ENCODE measurements at regions not wholly inside any gene's neighbourhood (a gene's known extent, or its start where the extent isn't known, plus 50 kb on each side); places are given as distances from the start of the nearest gene placed in this dataset.
"Not testable (repeated sequence)": the region's sequence is repeated elsewhere in the genome, so short reads cannot be mapped to it uniquely, and the experiment has no call there.

- no peak overlapping the region for H3K4me3 ChIP-seq (ENCODE audit: low read depth, low read length)
- no peak overlapping the region for H3K9ac ChIP-seq (ENCODE audit: low read depth, low read length)
- 0 out of 2 replicates have a peak, but pooled peaks cover 5% of the 10 kb centered on the region for H3K9me3 ChIP-seq (ENCODE audit: control insufficient read depth, insufficient read depth, low read length)
- no peaks in the 10 kb centered on the region for H3K4me1 ChIP-seq (ENCODE audit: control insufficient read depth, insufficient read depth, low read length)
- no peak overlapping the region for H3K27ac ChIP-seq (ENCODE audit: low read depth, low read length)
- no peaks in the 10 kb centered on the region for H3K27me3 ChIP-seq (ENCODE audit: control insufficient read depth, insufficient read depth, low read length)
- H3K36me3 ChIP-seq (ENCODE audit: control insufficient read depth, insufficient read depth, low read length): no peaks in the 10 kb centered on the region
Measured at GRCh38 chr5:23963449-23963848, 456.0 kb downstream of the PRDM9 start.

GRCh38 chr5:23977365-23977764 is 470.0 kb downstream of the PRDM9 start:
- no peaks in the 10 kb centered on the region for H3K36me3 ChIP-seq (ENCODE audit: control insufficient read depth, insufficient read depth, low read length)
- no peak overlapping the region for H3K27ac ChIP-seq (ENCODE audit: low read depth, low read length)
- H3K9ac ChIP-seq (ENCODE audit: low read depth, low read length): no peak overlapping the region
- peaks cover 29% of the 10 kb centered on the region for H3K9me3 ChIP-seq (ENCODE audit: control insufficient read depth, insufficient read depth, low read length)
- H3K27me3 ChIP-seq (ENCODE audit: control insufficient read depth, insufficient read depth, low read length): no peaks in the 10 kb centered on the region
- H3K4me3 ChIP-seq (ENCODE audit: low read depth, low read length): no peak overlapping the region
- no peaks in the 10 kb centered on the region for H3K4me1 ChIP-seq (ENCODE audit: control insufficient read depth, insufficient read depth, low read length)

- no peak overlapping the region for H3K27ac ChIP-seq (ENCODE audit: low read depth, low read length)
- no peaks in the 10 kb centered on the region for H3K27me3 ChIP-seq (ENCODE audit: control insufficient read depth, insufficient read depth, low read length)
- H3K9me3 ChIP-seq (ENCODE audit: control insufficient read depth, insufficient read depth, low read length): peaks cover 29% of the 10 kb centered on the region
- no peaks in the 10 kb centered on the region for H3K4me1 ChIP-seq (ENCODE audit: control insufficient read depth, insufficient read depth, low read length)
- no peak overlapping the region for H3K4me3 ChIP-seq (ENCODE audit: low read depth, low read length)
- H3K9ac ChIP-seq (ENCODE audit: low read depth, low read length): no peak overlapping the region
- H3K36me3 ChIP-seq (ENCODE audit: control insufficient read depth, insufficient read depth, low read length): no peaks in the 10 kb centered on the region
Measured at GRCh38 chr5:23977997-23978396, 470.6 kb downstream of the PRDM9 start.

GRCh38 chr5:23991406-23991805 is 484.0 kb downstream of the PRDM9 start:
- Histone ChIP-seq H3K9me3 (ENCODE audit: control insufficient read depth, insufficient read depth, low read length) (no peaks in the 10 kb centered on the region), H3K4me1 (ENCODE audit: control insufficient read depth, insufficient read depth, low read length) (no peaks in the 10 kb centered on the region), H3K27me3 (ENCODE audit: control insufficient read depth, insufficient read depth, low read length) (no peaks in the 10 kb centered on the region), H3K4me3 (ENCODE audit: low read depth, low read length) (no peak overlapping the region), H3K36me3 (ENCODE audit: control insufficient read depth, insufficient read depth, low read length) (no peaks in the 10 kb centered on the region), H3K9ac (ENCODE audit: low read depth, low read length) (no peak overlapping the region), H3K27ac (ENCODE audit: low read depth, low read length) (no peak overlapping the region)

- Histone ChIP-seq H3K36me3 (ENCODE audit: control insufficient read depth, insufficient read depth, low read length) (no peaks in the 10 kb centered on the region), H3K4me1 (ENCODE audit: control insufficient read depth, insufficient read depth, low read length) (no peaks in the 10 kb centered on the region), H3K27me3 (ENCODE audit: control insufficient read depth, insufficient read depth, low read length) (no peaks in the 10 kb centered on the region), H3K9ac (ENCODE audit: low read depth, low read length) (no peak overlapping the region), H3K27ac (ENCODE audit: low read depth, low read length) (no peak overlapping the region), H3K4me3 (ENCODE audit: low read depth, low read length) (no peak overlapping the region), H3K9me3 (ENCODE audit: control insufficient read depth, insufficient read depth, low read length) (no peaks in the 10 kb centered on the region)
Measured at GRCh38 chr5:23994581-23995370, 487.4 kb downstream of the PRDM9 start.

GRCh38 chr5:23996525-23996924 is 489.1 kb downstream of the PRDM9 start:
- no peaks in the 10 kb centered on the region for H3K9me3 ChIP-seq (ENCODE audit: control insufficient read depth, insufficient read depth, low read length)
- no peak overlapping the region for H3K4me3 ChIP-seq (ENCODE audit: low read depth, low read length)
- H3K9ac ChIP-seq (ENCODE audit: low read depth, low read length): no peak overlapping the region
- no peaks in the 10 kb centered on the region for H3K27me3 ChIP-seq (ENCODE audit: control insufficient read depth, insufficient read depth, low read length)
- no peak overlapping the region for H3K27ac ChIP-seq (ENCODE audit: low read depth, low read length)
- no peaks in the 10 kb centered on the region for H3K36me3 ChIP-seq (ENCODE audit: control insufficient read depth, insufficient read depth, low read length)
- no peaks in the 10 kb centered on the region for H3K4me1 ChIP-seq (ENCODE audit: control insufficient read depth, insufficient read depth, low read length)

- Histone ChIP-seq H3K4me3 (ENCODE audit: low read depth, low read length) (no peak overlapping the region), H3K9ac (ENCODE audit: low read depth, low read length) (no peak overlapping the region), H3K27me3 (ENCODE audit: control insufficient read depth, insufficient read depth, low read length) (no peaks in the 10 kb centered on the region), H3K9me3 (ENCODE audit: control insufficient read depth, insufficient read depth, low read length) (no peaks in the 10 kb centered on the region), H3K36me3 (ENCODE audit: control insufficient read depth, insufficient read depth, low read length) (no peaks in the 10 kb centered on the region), H3K4me1 (ENCODE audit: control insufficient read depth, insufficient read depth, low read length) (no peaks in the 10 kb centered on the region), H3K27ac (ENCODE audit: low read depth, low read length) (no peak overlapping the region)
Measured at GRCh38 chr5:24005384-24005783, 498.0 kb downstream of the PRDM9 start.

GRCh38 chr5:24017710-24018109 is 510.3 kb downstream of the PRDM9 start:
- H3K36me3 ChIP-seq (ENCODE audit: control insufficient read depth, insufficient read depth, low read length); H3K9ac ChIP-seq (ENCODE audit: low read depth, low read length); H3K4me1 ChIP-seq (ENCODE audit: control insufficient read depth, insufficient read depth, low read length); H3K27me3 ChIP-seq (ENCODE audit: control insufficient read depth, insufficient read depth, low read length); H3K4me3 ChIP-seq (ENCODE audit: low read depth, low read length); H3K9me3 ChIP-seq (ENCODE audit: control insufficient read depth, insufficient read depth, low read length); H3K27ac ChIP-seq (ENCODE audit: low read depth, low read length): not testable (repeated sequence)

GRCh38 chr5:24026288-24026687 is 518.9 kb downstream of the PRDM9 start:
- H3K4me3 ChIP-seq (ENCODE audit: low read depth, low read length): no peak overlapping the region
- H3K36me3 ChIP-seq (ENCODE audit: control insufficient read depth, insufficient read depth, low read length): no peaks in the 10 kb centered on the region
- H3K27ac ChIP-seq (ENCODE audit: low read depth, low read length): no peak overlapping the region
- no peak overlapping the region for H3K9ac ChIP-seq (ENCODE audit: low read depth, low read length)
- H3K27me3 ChIP-seq (ENCODE audit: control insufficient read depth, insufficient read depth, low read length): no peaks in the 10 kb centered on the region
- H3K9me3 ChIP-seq (ENCODE audit: control insufficient read depth, insufficient read depth, low read length): peaks cover 15% of the 10 kb centered on the region
- no peaks in the 10 kb centered on the region for H3K4me1 ChIP-seq (ENCODE audit: control insufficient read depth, insufficient read depth, low read length)

GRCh38 chr5:24042688-24043087 is 535.3 kb downstream of the PRDM9 start:
- Histone ChIP-seq H3K27ac (ENCODE audit: low read depth, low read length) (no peak overlapping the region), H3K4me1 (ENCODE audit: control insufficient read depth, insufficient read depth, low read length) (no peaks in the 10 kb centered on the region), H3K36me3 (ENCODE audit: control insufficient read depth, insufficient read depth, low read length) (no peaks in the 10 kb centered on the region), H3K27me3 (ENCODE audit: control insufficient read depth, insufficient read depth, low read length) (no peaks in the 10 kb centered on the region), H3K9ac (ENCODE audit: low read depth, low read length) (no peak overlapping the region), H3K9me3 (ENCODE audit: control insufficient read depth, insufficient read depth, low read length) (no peaks in the 10 kb centered on the region), H3K4me3 (ENCODE audit: low read depth, low read length) (no peak overlapping the region)

GRCh38 chr5:24045046-24045445 is 537.6 kb downstream of the PRDM9 start:
- H3K4me3 ChIP-seq (ENCODE audit: low read depth, low read length): no peak overlapping the region
- H3K9me3 ChIP-seq (ENCODE audit: control insufficient read depth, insufficient read depth, low read length): no peaks in the 10 kb centered on the region
- H3K36me3 ChIP-seq (ENCODE audit: control insufficient read depth, insufficient read depth, low read length): no peaks in the 10 kb centered on the region
- no peak overlapping the region for H3K9ac ChIP-seq (ENCODE audit: low read depth, low read length)
- H3K27me3 ChIP-seq (ENCODE audit: control insufficient read depth, insufficient read depth, low read length): no peaks in the 10 kb centered on the region
- H3K4me1 ChIP-seq (ENCODE audit: control insufficient read depth, insufficient read depth, low read length): no peaks in the 10 kb centered on the region
- no peak overlapping the region for H3K27ac ChIP-seq (ENCODE audit: low read depth, low read length)

Measured in HUES48 (cell line).